ENCODE measurements at regions not wholly inside any gene's neighbourhood (a gene's known extent, or its start where the extent isn't known, plus 50 kb on each side); places are given as distances from the start of the nearest gene placed in this dataset.

- no peak overlapping the region for H3K27ac ChIP-seq
- TF ChIP-seq POLR2A (IDR thresholded peaks at IDR 0.05) (no peak), POLR2AphosphoS5 (IDR thresholded peaks at IDR 0.05) (no peak), CTCF (IDR thresholded peaks at IDR 0.05) (no peak), EP300 (IDR thresholded peaks at IDR 0.05) (no peak)
- no peaks in the 10 kb centered on the region for H3K9me3 ChIP-seq
- H3K4me3 ChIP-seq, result no peak overlapping the region
- H3K36me3 ChIP-seq, result no peaks in the 10 kb centered on the region
- no peaks in the 10 kb centered on the region for H3K27me3 ChIP-seq
- no peaks in the 10 kb centered on the region for H3K4me1 ChIP-seq
- 53 to 68% methylated on average over 2 of the region's 2 CpGs for WGBS, 2 donors (ENCODE audit: low coverage in 1 of 2)
- no peak for ATAC-seq
Measured at GRCh38 chr13:64455124-64455523, 2775.0 kb downstream of the PCDH9 start.

- 56 to 80% methylated on average over 1 to 4 of the region's 4 CpGs for WGBS, 2 donors (ENCODE audit: low coverage in 1 of 2)
- Histone ChIP-seq H3K36me3 (no peaks in the 10 kb centered on the region), H3K27ac (no peak overlapping the region), H3K27me3 (no peaks in the 10 kb centered on the region), H3K4me1 (no peaks in the 10 kb centered on the region), H3K4me3 (no peak overlapping the region), H3K9me3 (no peaks in the 10 kb centered on the region)
- no peak for TF ChIP-seq EP300 (IDR thresholded peaks at IDR 0.05)
- TF ChIP-seq POLR2AphosphoS5 (IDR thresholded peaks at IDR 0.05), result no peak
- TF ChIP-seq POLR2A (IDR thresholded peaks at IDR 0.05), result no peak
- no peak for TF ChIP-seq CTCF (IDR thresholded peaks at IDR 0.05)
- no peak for ATAC-seq
Measured at GRCh38 chr13:64453831-64454230, 2776.3 kb downstream of the PCDH9 start.

GRCh38 chr13:64446372-64446771 lies 2783.8 kb downstream of the PCDH9 start:
- ATAC-seq, result no peak
- Histone ChIP-seq H3K4me3 (no peak overlapping the region), H3K27ac (no peak overlapping the region), H3K9me3 (no peaks in the 10 kb centered on the region), H3K36me3 (no peaks in the 10 kb centered on the region), H3K4me1 (no peaks in the 10 kb centered on the region), H3K27me3 (no peaks in the 10 kb centered on the region)
- WGBS, 2 donors (ENCODE audit: low coverage in 1 of 2), result 56 to 60% methylated on average over 2 of the region's 2 CpGs
- no peak for TF ChIP-seq EP300 (IDR thresholded peaks at IDR 0.05)
- TF ChIP-seq POLR2AphosphoS5 (IDR thresholded peaks at IDR 0.05), result no peak
- TF ChIP-seq POLR2A (IDR thresholded peaks at IDR 0.05), result no peak
- no peak for TF ChIP-seq CTCF (IDR thresholded peaks at IDR 0.05)

GRCh38 chr13:64441740-64442139 lies 2788.4 kb downstream of the PCDH9 start:
- TF ChIP-seq CTCF (IDR thresholded peaks at IDR 0.05), result no peak
- TF ChIP-seq EP300 (IDR thresholded peaks at IDR 0.05), result no peak
- TF ChIP-seq POLR2A (IDR thresholded peaks at IDR 0.05), result no peak
- no peak for TF ChIP-seq POLR2AphosphoS5 (IDR thresholded peaks at IDR 0.05)
- no peak for ATAC-seq
- WGBS, 2 donors (ENCODE audit: low coverage in 1 of 2), result 100% methylated on average over 1 of the region's 1 CpG
- H3K9me3 ChIP-seq, result no peaks in the 10 kb centered on the region
- H3K4me3 ChIP-seq, result no peak overlapping the region
- no peaks in the 10 kb centered on the region for H3K27me3 ChIP-seq
- no peaks in the 10 kb centered on the region for H3K4me1 ChIP-seq
- no peak overlapping the region for H3K27ac ChIP-seq
- H3K36me3 ChIP-seq, result no peaks in the 10 kb centered on the region

GRCh38 chr13:64438084-64438483 lies 2792.1 kb downstream of the PCDH9 start:
- Histone ChIP-seq H3K27ac (no peak overlapping the region), H3K9me3 (no peaks in the 10 kb centered on the region), H3K4me3 (no peak overlapping the region), H3K36me3 (no peaks in the 10 kb centered on the region), H3K27me3 (no peaks in the 10 kb centered on the region), H3K4me1 (no peaks in the 10 kb centered on the region)
- 68% methylated on average over 2 of the region's 2 CpGs; no CpG with 5 or more reads in 1 of the 2 donors for WGBS, 2 donors (ENCODE audit: low coverage in 1 of 2)
- TF ChIP-seq CTCF (IDR thresholded peaks at IDR 0.05) (no peak), POLR2AphosphoS5 (IDR thresholded peaks at IDR 0.05) (no peak), EP300 (IDR thresholded peaks at IDR 0.05) (no peak), POLR2A (IDR thresholded peaks at IDR 0.05) (no peak)
- no peak for ATAC-seq

Data from gastroesophageal sphincter (tissue), 4 donors.